Prostate gland (tissue), 2 donors: ENCODE measurements at regions not wholly inside any gene's neighbourhood (a gene's known extent, or its start where the extent isn't known, plus 50 kb on each side); places are given as distances from the start of the nearest gene placed in this dataset.

Experiments used
- DNase-seq: peaks from one replicate; pipeline ENCODE4 v3.0.0-alpha.2; 2019; ENCODE audit warnings: low spot score
- H3K27ac ChIP-seq, 2 donors: fragments of 200-600 bp; sonication (generic); 2 replicates each; pipeline ENCODE4 v1.5.1; 2017 to 2019
- H3K27me3 ChIP-seq: fragments of 200-600 bp; sonication (generic); replicated peaks from 2 replicates; pipeline ENCODE4 v1.5.1; 2019; ENCODE audit not compliant: insufficient read depth
- H3K36me3 ChIP-seq, 2 donors: fragments of 200-600 bp; sonication (generic); 1 replicate in 1 of 2; 2 replicates in 1 of 2; pipeline versions ENCODE4 v1.5.1 to v1.8.1; 2017 to 2019
- H3K4me1 ChIP-seq: fragments of 200-600 bp; sonication (generic); replicated peaks from 2 replicates; pipeline ENCODE4 v1.5.1; 2019
- H3K4me3 ChIP-seq, 2 donors: fragments of 200-600 bp; sonication (generic); 2 replicates each; pipeline ENCODE4 v1.5.1; 2017 to 2019
- H3K9me3 ChIP-seq: fragments of 200-600 bp; sonication (generic); 2 replicates; pipeline ENCODE4 v1.5.1; 2017
- POLR2A ChIP-seq: fragments of 450-650 bp; IDR thresholded peaks from one replicate; pipeline ENCODE4 v1.6.1; 2016; ENCODE audit warnings: antibody characterized with exemption, mild to moderate bottlenecking
- POLR2AphosphoS5 ChIP-seq: sonication (generic); formaldehyde crosslinking; IDR thresholded peaks from one replicate; pipeline ENCODE4 v1.6.1; 2017; ENCODE audit warnings: antibody characterized with exemption
- WGBS: methylation state at CpG from one replicate; pipeline ENCODE4 v1.1.5; 2018; 5-methylcytosine and 5-hydroxymethylcytosine counted together
- intact Hi-C: fragments of 100-400 bp; cut with DNase I; formaldehyde crosslinking; loops from one replicate; pipeline ENCODE4 v1.14.2; 2022
- TF ChIP-seq, protein P1 (sequence below), 4 experiments: fragments of 200-600 bp in 2 of 4; fragments of 450-650 bp in 2 of 4; sonication (generic) in 2 of 4; IDR thresholded peaks; 1 replicate in 3 of 4; 2 replicates in 1 of 4; pipeline ENCODE4 v1.5.1; 2016 to 2019; ENCODE audit warnings: antibody characterized with exemption in 4 of 4, mild to moderate bottlenecking in 2 of 4, moderate library complexity in 2 of 4

DNA sequence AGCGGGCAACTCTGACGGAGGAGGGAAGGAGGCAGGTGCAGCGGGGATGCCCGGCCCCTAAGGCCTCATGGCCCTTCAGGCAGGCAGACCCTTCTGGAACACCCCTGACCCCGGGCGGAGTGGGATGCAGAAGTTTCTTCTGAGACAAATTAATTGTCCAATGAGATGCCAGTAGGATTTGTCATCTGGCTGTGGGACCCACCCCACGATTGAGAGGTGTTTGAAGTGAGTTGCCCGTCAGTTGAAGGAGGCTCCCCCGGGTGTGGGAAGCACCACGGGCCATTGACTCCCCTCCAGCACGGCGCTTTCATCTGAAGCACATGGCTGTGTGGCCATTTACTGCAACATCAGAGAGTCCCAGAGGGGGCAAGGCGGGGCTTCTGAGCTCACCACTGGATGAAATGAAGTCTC is 527.8 kb downstream of the BRD1 start:
- peaks cover 10% of the 10 kb centered on the region for H3K27me3 ChIP-seq
- DNase-seq, result no peak
- H3K4me1 ChIP-seq, result no peaks in the 10 kb centered on the region
- H3K4me3 ChIP-seq, result no peak overlapping the region
- H3K9me3 ChIP-seq, result no peaks in the 10 kb centered on the region
- WGBS, result 81% methylated on average over 13 of the region's 13 CpGs
- TF ChIP-seq, protein P1, sequence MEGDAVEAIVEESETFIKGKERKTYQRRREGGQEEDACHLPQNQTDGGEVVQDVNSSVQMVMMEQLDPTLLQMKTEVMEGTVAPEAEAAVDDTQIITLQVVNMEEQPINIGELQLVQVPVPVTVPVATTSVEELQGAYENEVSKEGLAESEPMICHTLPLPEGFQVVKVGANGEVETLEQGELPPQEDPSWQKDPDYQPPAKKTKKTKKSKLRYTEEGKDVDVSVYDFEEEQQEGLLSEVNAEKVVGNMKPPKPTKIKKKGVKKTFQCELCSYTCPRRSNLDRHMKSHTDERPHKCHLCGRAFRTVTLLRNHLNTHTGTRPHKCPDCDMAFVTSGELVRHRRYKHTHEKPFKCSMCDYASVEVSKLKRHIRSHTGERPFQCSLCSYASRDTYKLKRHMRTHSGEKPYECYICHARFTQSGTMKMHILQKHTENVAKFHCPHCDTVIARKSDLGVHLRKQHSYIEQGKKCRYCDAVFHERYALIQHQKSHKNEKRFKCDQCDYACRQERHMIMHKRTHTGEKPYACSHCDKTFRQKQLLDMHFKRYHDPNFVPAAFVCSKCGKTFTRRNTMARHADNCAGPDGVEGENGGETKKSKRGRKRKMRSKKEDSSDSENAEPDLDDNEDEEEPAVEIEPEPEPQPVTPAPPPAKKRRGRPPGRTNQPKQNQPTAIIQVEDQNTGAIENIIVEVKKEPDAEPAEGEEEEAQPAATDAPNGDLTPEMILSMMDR (IDR thresholded peaks at IDR 0.05), result no peak
- TF ChIP-seq POLR2AphosphoS5 (no peak), POLR2A (no peak)
- no peak overlapping the region for H3K27ac ChIP-seq
- H3K36me3 ChIP-seq, result no peaks in the 10 kb centered on the region
- intact Hi-C loops, result no loop called here

DNA sequence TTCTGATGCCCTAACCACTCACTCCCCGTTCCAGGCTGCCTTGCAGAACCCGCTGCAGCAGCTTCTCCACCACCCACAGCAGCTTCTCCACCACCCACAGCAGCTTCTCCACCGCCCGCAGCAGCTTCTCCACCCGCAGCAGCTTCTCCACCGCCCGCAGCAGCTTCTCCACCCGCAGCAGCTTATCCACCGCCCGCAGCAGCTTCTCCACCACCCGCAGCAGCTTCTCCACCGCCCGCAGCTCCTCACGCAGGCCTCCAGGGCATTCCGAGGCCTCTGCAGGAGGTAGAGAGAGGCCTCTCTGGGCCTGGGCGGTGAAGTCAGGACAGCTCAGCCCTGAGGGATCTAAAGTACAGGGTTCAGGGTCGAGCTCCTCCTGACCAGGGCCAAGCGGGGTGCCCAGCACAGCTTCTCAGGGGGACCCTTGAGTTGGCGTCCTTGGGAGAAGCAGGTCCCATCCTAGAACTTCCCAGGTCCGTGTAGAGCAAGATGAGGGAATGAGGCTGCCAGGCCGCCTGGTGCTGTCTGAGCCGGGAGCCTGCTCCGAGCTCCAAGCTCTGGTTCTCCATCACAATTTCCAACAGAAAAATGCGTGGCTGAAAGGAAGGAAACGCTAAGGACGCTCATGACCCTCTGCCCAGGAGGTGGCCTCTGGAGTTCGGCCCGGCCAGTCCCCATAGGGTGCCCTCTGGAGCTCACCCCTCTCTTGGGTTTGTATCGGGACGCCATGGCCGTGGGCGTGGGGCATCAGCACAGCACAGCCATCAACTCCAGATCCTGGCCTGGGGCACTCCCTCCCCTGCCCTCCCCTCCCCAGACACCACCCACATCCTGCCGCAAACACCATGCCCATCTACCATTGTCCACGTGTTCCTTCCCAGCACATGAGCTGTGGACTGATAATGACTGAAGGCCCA is 528.6 kb downstream of the BRD1 start:
- intact Hi-C loops, result no loop called here
- no peak overlapping the region for H3K4me3 ChIP-seq
- no peaks in the 10 kb centered on the region for H3K36me3 ChIP-seq
- H3K27me3 ChIP-seq, result peaks cover 9% of the 10 kb centered on the region
- H3K4me1 ChIP-seq, result no peaks in the 10 kb centered on the region
- no peak for DNase-seq
- WGBS, result 84% methylated on average over 34 of the region's 34 CpGs
- TF ChIP-seq POLR2A (no peak), POLR2AphosphoS5 (no peak)
- TF ChIP-seq, protein P1 (IDR thresholded peaks at IDR 0.05), result no peak
- no peaks in the 10 kb centered on the region for H3K9me3 ChIP-seq
- no peak overlapping the region for H3K27ac ChIP-seq

DNA sequence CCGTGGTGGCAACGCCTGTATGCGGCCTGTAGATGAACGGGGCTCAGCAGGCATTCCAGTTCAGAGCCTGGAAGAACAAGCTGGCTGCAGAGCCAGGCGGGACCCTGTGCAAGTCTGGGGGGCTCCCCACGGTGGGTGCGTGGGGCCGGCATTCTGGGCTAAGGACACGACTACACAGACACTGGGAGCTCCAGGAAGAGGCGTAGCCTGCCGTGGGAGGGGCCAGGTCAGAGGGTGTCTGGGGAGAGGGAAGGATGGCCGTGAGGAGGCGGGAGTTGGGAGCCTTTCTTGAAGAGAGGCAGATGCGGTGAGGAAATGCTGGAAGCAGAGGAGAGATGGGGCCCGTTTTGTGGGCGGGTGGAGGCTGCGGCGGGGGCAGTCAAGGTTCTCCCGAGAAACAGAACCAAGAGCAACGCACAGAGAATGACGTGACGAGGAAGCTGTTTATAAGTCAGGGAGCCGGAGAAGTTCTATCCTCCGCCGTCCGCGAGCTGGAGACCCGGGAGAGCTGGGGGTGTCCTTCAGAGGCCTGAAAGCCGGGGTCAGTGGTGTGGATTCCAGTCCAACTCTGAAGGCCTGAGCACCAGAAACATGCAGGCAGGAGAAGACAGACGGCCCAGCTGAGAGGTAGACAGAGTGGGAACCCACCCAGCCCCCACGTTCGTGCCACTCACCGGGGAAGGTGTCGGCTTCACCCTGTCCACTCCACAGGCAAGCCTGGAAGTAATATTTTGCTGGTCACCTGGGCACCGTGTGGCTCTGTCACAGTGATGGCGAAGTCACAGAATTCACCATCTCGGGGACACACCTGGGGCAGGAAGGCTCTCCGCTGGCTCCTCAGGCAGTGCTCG is 529.6 kb downstream of the BRD1 start:
- 78% methylated on average over 39 of the region's 39 CpGs for WGBS
- DNase-seq, result no peak
- no peak for TF ChIP-seq POLR2AphosphoS5
- no peak for TF ChIP-seq POLR2A
- TF ChIP-seq, protein P1 (IDR thresholded peaks at IDR 0.05), result no peak

DNA sequence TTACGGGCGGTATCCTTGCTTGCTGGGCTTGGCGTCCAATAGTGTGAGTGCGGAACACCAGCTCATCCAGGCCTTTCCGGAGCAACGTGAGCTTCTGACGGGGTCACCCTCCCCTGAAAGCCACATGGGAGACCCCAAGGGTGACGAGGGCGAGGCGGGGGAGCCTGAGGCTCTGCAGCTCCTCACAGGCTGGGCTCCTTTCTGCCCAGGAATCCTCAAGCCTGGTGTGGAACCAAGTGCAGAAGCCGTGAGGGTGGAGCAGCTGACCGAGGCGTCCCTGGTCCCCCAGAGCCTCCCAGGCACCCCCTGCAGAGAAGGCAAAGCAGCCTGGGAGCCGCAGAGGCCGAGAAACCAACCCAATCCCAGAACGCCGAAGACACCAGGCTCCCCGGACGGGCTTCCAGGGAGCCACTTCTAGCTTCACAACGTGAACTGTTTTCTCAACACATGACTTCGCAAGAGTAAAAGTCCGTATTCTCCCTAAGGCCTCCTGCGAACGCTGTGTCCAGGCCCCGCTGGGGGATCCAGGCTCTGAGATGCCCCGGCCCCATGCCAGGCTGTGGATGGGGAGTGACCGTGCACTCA is 530.3 kb downstream of the BRD1 start:
- WGBS, result 87% methylated on average over 24 of the region's 27 CpGs
- H3K9me3 ChIP-seq, result no peaks in the 10 kb centered on the region
- H3K27ac ChIP-seq, result no peak overlapping the region
- DNase-seq, result peak; percentile 1
- intact Hi-C loops, result no loop called here
- H3K4me3 ChIP-seq, result no peak overlapping the region
- no peaks in the 10 kb centered on the region for H3K36me3 ChIP-seq
- TF ChIP-seq, protein P1 (IDR thresholded peaks at IDR 0.05), result no peak
- TF ChIP-seq POLR2AphosphoS5, result no peak
- TF ChIP-seq POLR2A, result no peak
- H3K27me3 ChIP-seq, result no peaks in the 10 kb centered on the region
- no peaks in the 10 kb centered on the region for H3K4me1 ChIP-seq

More for the DNA sequence above, 529.6 kb downstream of the BRD1 start:
- Histone ChIP-seq H3K4me3 (no peak overlapping the region), H3K27me3 (peaks cover under 1% of the 10 kb centered on the region), H3K9me3 (no peaks in the 10 kb centered on the region), H3K36me3 (no peaks in the 10 kb centered on the region), H3K4me1 (no peaks in the 10 kb centered on the region), H3K27ac (no peak overlapping the region)
- intact Hi-C loops, result no loop called here
